DND-41 (cell line): ENCODE measurements at regions not wholly inside any gene's neighbourhood (a gene's known extent, or its start where the extent isn't known, plus 50 kb on each side); places are given as distances from the start of the nearest gene placed in this dataset.
"Not testable (repeated sequence)": the region's sequence is repeated elsewhere in the genome, so short reads cannot be mapped to it uniquely, and the experiment has no call there.

Experiments
- ATAC-seq: fragments of 200-7000 bp; cut with Tn5 transposase; 3 replicates; pipeline ENCODE4 v1.9.1; 2021; ENCODE audit warnings: low read depth; ENCODE audit not compliant: insufficient read depth
- DNase-seq: peaks from one replicate; pipeline ENCODE4 v3.0.0-alpha.2; 2020
- H2AFZ ChIP-seq: 2 replicates; pipeline ENCODE4 v1.6.0; 2012; ENCODE audit warnings: low read depth, low read length
- H3K27ac ChIP-seq: 2 replicates; pipeline ENCODE4 v1.5.1; 2012; ENCODE audit warnings: low read length, inconsistent platforms
- H3K27me3 ChIP-seq: fragments of 200-600 bp; sonication (generic); 2 replicates; pipeline ENCODE4 v1.6.0; 2012; ENCODE audit warnings: low read length, mild to moderate bottlenecking, inconsistent platforms; ENCODE audit not compliant: insufficient read depth, poor library complexity
- H3K36me3 ChIP-seq: 2 replicates; pipeline ENCODE4 v1.5.1; 2012; ENCODE audit warnings: low read length, inconsistent platforms; ENCODE audit not compliant: insufficient read depth
- H3K4me1 ChIP-seq: 2 replicates; pipeline ENCODE4 v1.5.1; 2012; ENCODE audit warnings: mild to moderate bottlenecking, low read length; ENCODE audit not compliant: insufficient read depth
- H3K4me2 ChIP-seq: 2 replicates; pipeline ENCODE4 v1.6.0; 2012; ENCODE audit warnings: mild to moderate bottlenecking, moderate library complexity, low read length, inconsistent platforms; ENCODE audit not compliant: insufficient read depth
- H3K4me3 ChIP-seq, 2 experiments: fragments of 200-600 bp in 1 of 2; shearing (Covaris generic) in 1 of 2; 2 replicates each; pipeline ENCODE4 v1.5.1; 2012 to 2016; ENCODE audit warnings: inconsistent platforms in 2 of 2, low read length in 2 of 2, mild to moderate bottlenecking in 2 of 2, low read depth in 1 of 2, moderate library complexity in 1 of 2
- H3K79me2 ChIP-seq: 2 replicates; pipeline ENCODE4 v1.6.0; 2012; ENCODE audit warnings: low read length, inconsistent platforms; ENCODE audit not compliant: insufficient read depth
- H3K9ac ChIP-seq: 2 replicates; pipeline ENCODE4 v1.6.0; 2012; ENCODE audit warnings: low read depth, mild to moderate bottlenecking, inconsistent platforms, low read length, moderate library complexity
- H3K9me3 ChIP-seq: 2 replicates; pipeline ENCODE4 v1.5.1; 2012; ENCODE audit warnings: low read length, moderate library complexity, mild to moderate bottlenecking, inconsistent platforms; ENCODE audit not compliant: insufficient read depth, severe bottlenecking
- H4K20me1 ChIP-seq: 2 replicates; pipeline ENCODE4 v1.6.0; 2012; ENCODE audit warnings: low read length; ENCODE audit not compliant: insufficient read depth
- CTCF ChIP-seq: IDR thresholded peaks from 2 replicates; pipeline ENCODE4 v1.5.1; 2012; ENCODE audit warnings: borderline replicate concordance, low read length, moderate library complexity, mild to moderate bottlenecking; ENCODE audit not compliant: poor library complexity, severe bottlenecking; ENCODE audit errors: extremely low read depth
- EZH2 ChIP-seq: IDR thresholded peaks from 3 replicates; pipeline ENCODE4 v1.6.1; 2012; ENCODE audit warnings: borderline replicate concordance, low read depth, mild to moderate bottlenecking, moderate library complexity, low read length, inconsistent platforms; ENCODE audit not compliant: severe bottlenecking

GRCh38 chr17:53218723-53219122 lies 604.0 kb upstream of the KIF2B start:
- ATAC-seq: no peak
- H3K79me2 ChIP-seq: no peaks in the 10 kb centered on the region
- H3K4me2 ChIP-seq: no peak overlapping the region
- H2AFZ ChIP-seq: no peak overlapping the region
- H4K20me1 ChIP-seq: no peaks in the 10 kb centered on the region
- no peaks in the 10 kb centered on the region for H3K36me3 ChIP-seq
- H3K27me3 ChIP-seq: no peaks in the 10 kb centered on the region
- no peak overlapping the region for H3K9ac ChIP-seq
- no peak for DNase-seq
- no peak overlapping the region for H3K27ac ChIP-seq
- H3K9me3 ChIP-seq: no peaks in the 10 kb centered on the region
- TF ChIP-seq EZH2 (no peak), CTCF (no peak)
- H3K4me1 ChIP-seq: no peaks in the 10 kb centered on the region
- H3K4me3 ChIP-seq: no peak overlapping the region

DNA sequence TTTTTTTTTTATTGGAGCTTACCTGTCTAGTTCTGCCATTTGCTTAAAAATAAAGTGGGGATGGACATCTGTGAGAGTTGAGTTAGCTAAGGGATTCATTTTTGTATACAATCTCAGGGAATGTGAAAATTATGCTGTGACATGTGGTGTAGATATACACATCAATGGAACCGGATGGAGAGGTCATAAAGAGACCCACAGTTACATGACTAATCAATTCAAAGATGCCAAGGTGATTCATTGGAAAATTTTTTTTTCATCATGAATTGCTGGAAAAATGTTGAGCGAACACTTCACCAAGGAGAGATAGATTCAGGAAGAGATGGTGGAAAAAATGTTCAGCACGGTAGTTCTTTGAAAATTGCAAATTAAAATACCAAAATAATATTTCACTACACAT lies 605.4 kb upstream of the KIF2B start:
- no peak overlapping the region for H2AFZ ChIP-seq
- no peak for ATAC-seq
- H3K4me2 ChIP-seq: no peak overlapping the region
- H3K4me3 ChIP-seq: no peak overlapping the region
- H3K9ac ChIP-seq: no peak overlapping the region
- H4K20me1 ChIP-seq: no peaks in the 10 kb centered on the region
- H3K79me2 ChIP-seq: no peaks in the 10 kb centered on the region
- no peaks in the 10 kb centered on the region for H3K36me3 ChIP-seq
- no peaks in the 10 kb centered on the region for H3K4me1 ChIP-seq
- DNase-seq: no peak
- TF ChIP-seq EZH2 (no peak), CTCF (no peak)
- no peak overlapping the region for H3K27ac ChIP-seq
- H3K9me3 ChIP-seq: no peaks in the 10 kb centered on the region
- H3K27me3 ChIP-seq: no peaks in the 10 kb centered on the region

GRCh38 chr17:53208935-53209334 lies 613.8 kb upstream of the KIF2B start:
- not testable (repeated sequence) for H4K20me1 ChIP-seq, H3K79me2 ChIP-seq, H3K9me3 ChIP-seq, H3K4me3 ChIP-seq, H3K36me3 ChIP-seq, H3K27ac ChIP-seq, H3K27me3 ChIP-seq, DNase-seq, H3K4me1 ChIP-seq, H3K9ac ChIP-seq, H3K4me2 ChIP-seq, H2AFZ ChIP-seq, ATAC-seq

- H3K4me3 ChIP-seq: no peak overlapping the region
- H4K20me1 ChIP-seq: no peaks in the 10 kb centered on the region
- no peak for ATAC-seq
- H2AFZ ChIP-seq: no peak overlapping the region
- no peaks in the 10 kb centered on the region for H3K36me3 ChIP-seq
- DNase-seq: no peak
- no peak overlapping the region for H3K27ac ChIP-seq
- H3K9me3 ChIP-seq: no peaks in the 10 kb centered on the region
- H3K27me3 ChIP-seq: no peaks in the 10 kb centered on the region
- H3K79me2 ChIP-seq: no peaks in the 10 kb centered on the region
- no peak overlapping the region for H3K9ac ChIP-seq
- no peak overlapping the region for H3K4me2 ChIP-seq
- H3K4me1 ChIP-seq: no peaks in the 10 kb centered on the region
- TF ChIP-seq CTCF: no peak
- TF ChIP-seq EZH2: no peak
Observed at GRCh38 chr17:53193044-53193443, 629.7 kb upstream of the KIF2B start.
